Bronchial epithelial cell (primary cell): ENCODE measurements at regions not wholly inside any gene's neighbourhood (a gene's known extent, or its start where the extent isn't known, plus 50 kb on each side); places are given as distances from the start of the nearest gene placed in this dataset.

Experiments used
- DNase-seq: peaks from one replicate; pipeline ENCODE4 v3.0.0-alpha.2; 2010; ENCODE audit warnings: low read depth
- FAIRE-seq: peaks from 2 replicates; lab custom pipeline; 2011; peaks lifted over from hg19 to GRCh38; lab: Jason Lieb, UNC
- H3K27me3 ChIP-seq: 2 replicates; pipeline ENCODE4 v1.5.1; 2011; ENCODE audit warnings: low read length; ENCODE audit not compliant: control insufficient read depth, insufficient read depth
- H3K36me3 ChIP-seq: 2 replicates; pipeline ENCODE4 v1.5.1; 2011; ENCODE audit warnings: low read length; ENCODE audit not compliant: control insufficient read depth, insufficient read depth
- H3K4me3 ChIP-seq: 2 replicates; pipeline ENCODE4 v1.5.1; 2011; ENCODE audit warnings: mild to moderate bottlenecking, low read depth, low read length, control low read depth
- CTCF ChIP-seq: IDR thresholded peaks from 2 replicates; pipeline ENCODE4 v1.5.1; 2011; ENCODE audit warnings: mild to moderate bottlenecking, moderate library complexity, low read length, control low read depth, inconsistent platforms; ENCODE audit not compliant: insufficient read depth, severe bottlenecking

GRCh38 chr2:193868833-193869232 lies 1674.1 kb upstream of the TMEFF2 start:
- peak; percentile 9 for DNase-seq
- no peak for TF ChIP-seq CTCF
- Histone ChIP-seq H3K27me3 (no peaks in the 10 kb centered on the region), H3K4me3 (no peak overlapping the region), H3K36me3 (no peaks in the 10 kb centered on the region)
- FAIRE-seq = no peak

GRCh38 chr2:193868132-193868531 lies 1673.4 kb upstream of the TMEFF2 start:
- Histone ChIP-seq H3K27me3 (no peaks in the 10 kb centered on the region), H3K36me3 (no peaks in the 10 kb centered on the region), H3K4me3 (no peak overlapping the region)
- DNase-seq (no peak), FAIRE-seq (no peak)
- TF ChIP-seq CTCF = no peak

- FAIRE-seq (no peak), DNase-seq (no peak)
- Histone ChIP-seq H3K36me3 (no peaks in the 10 kb centered on the region), H3K27me3 (no peaks in the 10 kb centered on the region), H3K4me3 (no peak overlapping the region)
- TF ChIP-seq CTCF = no peak
Observed at GRCh38 chr2:193867454-193867853, 1672.7 kb upstream of the TMEFF2 start.

GRCh38 chr2:193861557-193861956 lies 1666.8 kb upstream of the TMEFF2 start:
- DNase-seq (no peak), FAIRE-seq (no peak)

GRCh38 chr2:193847991-193848390 lies 1653.3 kb upstream of the TMEFF2 start:
- no peak for TF ChIP-seq CTCF
- no peak for DNase-seq
- no peak overlapping the region for H3K4me3 ChIP-seq
- no peaks in the 10 kb centered on the region for H3K36me3 ChIP-seq
- H3K27me3 ChIP-seq = no peaks in the 10 kb centered on the region
- no peak for FAIRE-seq

More at GRCh38 chr2:193861557-193861956, 1666.8 kb upstream of the TMEFF2 start:
- no peak for TF ChIP-seq CTCF
- no peaks in the 10 kb centered on the region for H3K36me3 ChIP-seq
- no peak overlapping the region for H3K4me3 ChIP-seq
- H3K27me3 ChIP-seq = no peaks in the 10 kb centered on the region

GRCh38 chr2:193847130-193847529 lies 1652.4 kb upstream of the TMEFF2 start:
- Histone ChIP-seq H3K4me3 (no peak overlapping the region), H3K36me3 (no peaks in the 10 kb centered on the region), H3K27me3 (no peaks in the 10 kb centered on the region)
- TF ChIP-seq CTCF = no peak
- FAIRE-seq (no peak), DNase-seq (peak; percentile 32)
